ENCODE measurements at regions not wholly inside any gene's neighbourhood (a gene's known extent, or its start where the extent isn't known, plus 50 kb on each side); places are given as distances from the start of the nearest gene placed in this dataset.

- no peak for TF ChIP-seq CTCF (IDR thresholded peaks at IDR 0.05; ENCODE audit: unreplicated experiment)
- Mint-ChIP-seq H3K36me3 (ENCODE audit: low read depth, unreplicated experiment) (no peaks in the 10 kb centered on the region), H3K4me3 (ENCODE audit: unreplicated experiment) (no peak overlapping the region), H3K9me3 (ENCODE audit: unreplicated experiment) (no peaks in the 10 kb centered on the region), H3K27me3 (ENCODE audit: unreplicated experiment) (no peaks in the 10 kb centered on the region), H3K4me1 (ENCODE audit: unreplicated experiment) (no peaks in the 10 kb centered on the region), H3K27ac (ENCODE audit: unreplicated experiment) (no peak overlapping the region)
- no peak for DNase-seq (ENCODE audit: low spot score)
These were observed 273.8 kb upstream of the ESRRG start for GRCh38 chr1:216997069-216997468.

GRCh38 chr1:216984536-216984935 lies 261.3 kb upstream of the ESRRG start:
- no peaks in the 10 kb centered on the region for H3K4me1 Mint-ChIP-seq (ENCODE audit: unreplicated experiment)
- no peak for TF ChIP-seq CTCF (IDR thresholded peaks at IDR 0.05; ENCODE audit: unreplicated experiment)
- H3K27me3 Mint-ChIP-seq (ENCODE audit: unreplicated experiment), result no peaks in the 10 kb centered on the region
- DNase-seq (ENCODE audit: low spot score), result no peak
- H3K9me3 Mint-ChIP-seq (ENCODE audit: unreplicated experiment), result no peaks in the 10 kb centered on the region
- no peak overlapping the region for H3K27ac Mint-ChIP-seq (ENCODE audit: unreplicated experiment)
- no peak overlapping the region for H3K4me3 Mint-ChIP-seq (ENCODE audit: unreplicated experiment)
- no peaks in the 10 kb centered on the region for H3K36me3 Mint-ChIP-seq (ENCODE audit: low read depth, unreplicated experiment)

GRCh38 chr1:216983823-216984222 lies 260.6 kb upstream of the ESRRG start:
- Mint-ChIP-seq H3K9me3 (ENCODE audit: unreplicated experiment) (no peaks in the 10 kb centered on the region), H3K27ac (ENCODE audit: unreplicated experiment) (no peak overlapping the region), H3K4me3 (ENCODE audit: unreplicated experiment) (no peak overlapping the region), H3K4me1 (ENCODE audit: unreplicated experiment) (no peaks in the 10 kb centered on the region), H3K27me3 (ENCODE audit: unreplicated experiment) (no peaks in the 10 kb centered on the region), H3K36me3 (ENCODE audit: low read depth, unreplicated experiment) (no peaks in the 10 kb centered on the region)
- no peak for DNase-seq (ENCODE audit: low spot score)
- TF ChIP-seq CTCF (IDR thresholded peaks at IDR 0.05; ENCODE audit: unreplicated experiment), result no peak

GRCh38 chr1:216961516-216961915 lies 238.3 kb upstream of the ESRRG start:
- no peak for DNase-seq (ENCODE audit: low spot score)
- Mint-ChIP-seq H3K4me1 (ENCODE audit: unreplicated experiment) (no peaks in the 10 kb centered on the region), H3K4me3 (ENCODE audit: unreplicated experiment) (no peak overlapping the region), H3K36me3 (ENCODE audit: low read depth, unreplicated experiment) (no peaks in the 10 kb centered on the region), H3K27me3 (ENCODE audit: unreplicated experiment) (no peaks in the 10 kb centered on the region), H3K27ac (ENCODE audit: unreplicated experiment) (no peak overlapping the region), H3K9me3 (ENCODE audit: unreplicated experiment) (no peaks in the 10 kb centered on the region)
- no peak for TF ChIP-seq CTCF (IDR thresholded peaks at IDR 0.05; ENCODE audit: unreplicated experiment)

GRCh38 chr1:216960716-216961115 lies 237.5 kb upstream of the ESRRG start:
- TF ChIP-seq CTCF (IDR thresholded peaks at IDR 0.05; ENCODE audit: unreplicated experiment), result no peak
- Mint-ChIP-seq H3K27ac (ENCODE audit: unreplicated experiment) (no peak overlapping the region), H3K27me3 (ENCODE audit: unreplicated experiment) (no peaks in the 10 kb centered on the region), H3K4me3 (ENCODE audit: unreplicated experiment) (no peak overlapping the region), H3K9me3 (ENCODE audit: unreplicated experiment) (no peaks in the 10 kb centered on the region), H3K4me1 (ENCODE audit: unreplicated experiment) (no peaks in the 10 kb centered on the region), H3K36me3 (ENCODE audit: low read depth, unreplicated experiment) (no peaks in the 10 kb centered on the region)
- no peak for DNase-seq (ENCODE audit: low spot score)
